ENCODE measurements at regions not wholly inside any gene's neighbourhood (a gene's known extent, or its start where the extent isn't known, plus 50 kb on each side); places are given as distances from the start of the nearest gene placed in this dataset.

- FAIRE-seq, result no peak
- dilution Hi-C loops (cut with MboI; ENCODE audit: extremely low pct_ligation_motif_present, low sequenced_read_pairs), result no loop called here
Measured at GRCh38 chr7:25775999-25776743, 375.8 kb upstream of the NFE2L3 start.

More at GRCh38 chr7:25775999-25776743, 375.8 kb upstream of the NFE2L3 start:
- Histone ChIP-seq H3K27ac (ENCODE audit: insufficient read depth, low read depth, low read length) (no peak overlapping the region), H3K4me2 (ENCODE audit: insufficient read depth, low read length) (no peak overlapping the region), H3K36me3 (ENCODE audit: control insufficient read depth in 2 of 2, extremely low read depth in 1 of 2, insufficient read depth in 2 of 2, low read length in 2 of 2) (no peaks in the 10 kb centered on the region), H3K9me3 (replicated peaks; ENCODE audit: control insufficient read depth, insufficient read depth, low read length) (no peaks in the 10 kb centered on the region), H3K9ac (replicated peaks; ENCODE audit: extremely low read depth, insufficient read depth, low read length) (no peak overlapping the region), H3K4me3 (replicated peaks in 1 of 3; ENCODE audit: insufficient read depth in 1 of 3, low read depth in 1 of 3, low read length in 3 of 3) (no peak overlapping the region), H4K20me1 (replicated peaks; ENCODE audit: control insufficient read depth, extremely low read depth, insufficient read depth, low read length) (no peaks in the 10 kb centered on the region), H2AFZ (ENCODE audit: low read depth, low read length) (no peak overlapping the region), H3K9me1 (replicated peaks; ENCODE audit: control insufficient read depth, extremely low read depth, insufficient read depth, low read length) (no peaks in the 10 kb centered on the region), H3K4me1 (ENCODE audit: control insufficient read depth, extremely low read depth, insufficient read depth, low read length) (no peaks in the 10 kb centered on the region), H3K79me2 (ENCODE audit: control insufficient read depth, insufficient read depth, low read length) (no peaks in the 10 kb centered on the region), H3K27me3 (ENCODE audit: control insufficient read depth in 2 of 2, insufficient read depth in 2 of 2, low read length in 2 of 2) (no peaks in the 10 kb centered on the region)
- DNase-seq (ENCODE audit: low read depth, low spot score), result no peak
- POLR2A ChIA-PET, result no interaction called here
- TF ChIP-seq EZH2 (IDR thresholded peaks at IDR 0.05; ENCODE audit: borderline replicate concordance, low read depth, low read length, severe bottlenecking) (no peak), CTCF (IDR thresholded peaks at IDR 0.05; ENCODE audit: extremely low read depth in 1 of 2, insufficient read depth in 1 of 2, low read depth in 1 of 2, low read length in 2 of 2) (no peak), FOS (IDR thresholded peaks at IDR 0.05; ENCODE audit: borderline replicate concordance, insufficient read depth, low read length) (no peak), MAX (IDR thresholded peaks at IDR 0.05; ENCODE audit: insufficient read depth, insufficient read length) (no peak), JUN (IDR thresholded peaks at IDR 0.05; ENCODE audit: borderline replicate concordance, insufficient read depth, insufficient read length, low read depth) (no peak), MYC (IDR thresholded peaks at IDR 0.05; ENCODE audit: low read depth, low read length) (no peak), POLR2A (IDR thresholded peaks at IDR 0.05; ENCODE audit: low read depth, low read length) (no peak), GATA2 (IDR thresholded peaks at IDR 0.05; ENCODE audit: insufficient read depth, insufficient read length, low read depth, low read length) (no peak), POLR2AphosphoS5 (IDR thresholded peaks at IDR 0.05; ENCODE audit: insufficient read depth, low read depth, low read length) (no peak)
- CTCF ChIA-PET, result interaction anchor here (1.7 kb wide), 1 partner anchor 10 kb away, joined by 5 read pairs; no protein-coding TSS in a partner anchor
- intact Hi-C loops (cut with micrococcal nuclease), result no loop called here
- BruUV-seq (replicated peaks), result no TSS peak
